Tibial nerve (tissue), 3 donors: ENCODE measurements at regions not wholly inside any gene's neighbourhood (a gene's known extent, or its start where the extent isn't known, plus 50 kb on each side); places are given as distances from the start of the nearest gene placed in this dataset.

Source experiments
- POLR2A ChIP-seq, 2 donors: fragments of 450-650 bp; IDR thresholded peaks; one replicate each; pipeline ENCODE4 v1.6.1; 2017; ENCODE audit warnings: antibody characterized with exemption in 2 of 2, mild to moderate bottlenecking in 2 of 2, moderate library complexity in 2 of 2
- TF ChIP-seq, protein P1 (sequence below), 5 experiments: fragments of 200-600 bp in 3 of 5; fragments of 450-650 bp in 2 of 5; sonication (generic) in 3 of 5; IDR thresholded peaks; one replicate each; pipeline ENCODE4 v1.5.1; 2016 to 2019; ENCODE audit warnings: antibody characterized with exemption in 5 of 5, mild to moderate bottlenecking in 3 of 5, moderate library complexity in 2 of 5

- TF ChIP-seq, protein P1, sequence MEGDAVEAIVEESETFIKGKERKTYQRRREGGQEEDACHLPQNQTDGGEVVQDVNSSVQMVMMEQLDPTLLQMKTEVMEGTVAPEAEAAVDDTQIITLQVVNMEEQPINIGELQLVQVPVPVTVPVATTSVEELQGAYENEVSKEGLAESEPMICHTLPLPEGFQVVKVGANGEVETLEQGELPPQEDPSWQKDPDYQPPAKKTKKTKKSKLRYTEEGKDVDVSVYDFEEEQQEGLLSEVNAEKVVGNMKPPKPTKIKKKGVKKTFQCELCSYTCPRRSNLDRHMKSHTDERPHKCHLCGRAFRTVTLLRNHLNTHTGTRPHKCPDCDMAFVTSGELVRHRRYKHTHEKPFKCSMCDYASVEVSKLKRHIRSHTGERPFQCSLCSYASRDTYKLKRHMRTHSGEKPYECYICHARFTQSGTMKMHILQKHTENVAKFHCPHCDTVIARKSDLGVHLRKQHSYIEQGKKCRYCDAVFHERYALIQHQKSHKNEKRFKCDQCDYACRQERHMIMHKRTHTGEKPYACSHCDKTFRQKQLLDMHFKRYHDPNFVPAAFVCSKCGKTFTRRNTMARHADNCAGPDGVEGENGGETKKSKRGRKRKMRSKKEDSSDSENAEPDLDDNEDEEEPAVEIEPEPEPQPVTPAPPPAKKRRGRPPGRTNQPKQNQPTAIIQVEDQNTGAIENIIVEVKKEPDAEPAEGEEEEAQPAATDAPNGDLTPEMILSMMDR (IDR thresholded peaks at IDR 0.05), result no peak
- no peak for TF ChIP-seq POLR2A (IDR thresholded peaks at IDR 0.05)
These were observed 76.9 kb upstream of the ZC3H11B start for GRCh38 chr1:219689774-219690173.
